Left hindlimb (tissue), 1 donor: ENCODE measurements at regions not wholly inside any gene's neighbourhood (a gene's known extent, or its start where the extent isn't known, plus 50 kb on each side); places are given as distances from the start of the nearest gene placed in this dataset.

Source experiments
- DNase-seq: peaks from one replicate; pipeline ENCODE4 v3.0.0-alpha.2; 2018

- DNase-seq = no peak
These were observed 127.9 kb downstream of the ZNF326 start for GRCh38 chr1:90122654-90123340.

GRCh38 chr1:90114521-90115141 lies 119.7 kb downstream of the ZNF326 start:
- DNase-seq = no peak

GRCh38 chr1:90107990-90108389 lies 113.1 kb downstream of the ZNF326 start:
- no peak for DNase-seq

GRCh38 chr1:90106311-90106710 lies 111.4 kb downstream of the ZNF326 start:
- DNase-seq = no peak

- no peak for DNase-seq
These were observed 110.1 kb downstream of the ZNF326 start for GRCh38 chr1:90104941-90105538.

GRCh38 chr1:90100566-90100965 lies 105.7 kb downstream of the ZNF326 start:
- DNase-seq = no peak

- no peak for DNase-seq
These were observed 97.5 kb downstream of the ZNF326 start for GRCh38 chr1:90092441-90092840.
